KMS-11 (cell line): ENCODE measurements at regions not wholly inside any gene's neighbourhood (a gene's known extent, or its start where the extent isn't known, plus 50 kb on each side); places are given as distances from the start of the nearest gene placed in this dataset.

Source experiments
- H2AFZ ChIP-seq: fragments of 200-600 bp; sonication (generic); 2 replicates; pipeline ENCODE4 v1.6.1; 2016; ENCODE audit warnings: antibody characterized with exemption, mixed run types, low read depth
- H3K27ac ChIP-seq: fragments of 200-600 bp; sonication (generic); 2 replicates; pipeline ENCODE4 v1.6.1; 2016; ENCODE audit warnings: mild to moderate bottlenecking, mixed run types
- H3K27me3 ChIP-seq: fragments of 200-600 bp; sonication (generic); 2 replicates; pipeline ENCODE4 v1.6.1; 2017; ENCODE audit warnings: mild to moderate bottlenecking, low read depth, mixed run types, moderate library complexity; ENCODE audit not compliant: insufficient read depth
- H3K36me3 ChIP-seq: fragments of 200-600 bp; sonication (generic); 2 replicates; pipeline ENCODE4 v1.6.1; 2017; ENCODE audit warnings: mild to moderate bottlenecking, mixed run types; ENCODE audit not compliant: insufficient read depth
- H3K4me1 ChIP-seq: fragments of 200-600 bp; sonication (generic); 2 replicates; pipeline ENCODE4 v1.6.1; 2016; ENCODE audit warnings: mild to moderate bottlenecking, low read depth, mixed run types; ENCODE audit not compliant: poor library complexity, severe bottlenecking
- H3K4me2 ChIP-seq: fragments of 200-600 bp; sonication (generic); 2 replicates; pipeline ENCODE4 v1.7.0; 2016; ENCODE audit warnings: mild to moderate bottlenecking, mixed run types
- H3K4me3 ChIP-seq: fragments of 200-600 bp; sonication (generic); IDR thresholded peaks from 2 replicates; pipeline ENCODE4 v1.6.1; 2017; ENCODE audit warnings: low read depth, low read length, mixed read lengths; ENCODE audit not compliant: insufficient read depth
- H3K79me2 ChIP-seq: fragments of 200-600 bp; sonication (generic); 2 replicates; pipeline ENCODE4 v1.6.1; 2016; ENCODE audit warnings: low read depth, mixed run types; ENCODE audit not compliant: insufficient read depth
- H3K9ac ChIP-seq: fragments of 200-600 bp; sonication (generic); 2 replicates; pipeline ENCODE4 v1.6.1; 2016; ENCODE audit warnings: mild to moderate bottlenecking, mixed run types
- H4K20me1 ChIP-seq: fragments of 200-600 bp; sonication (generic); 2 replicates; pipeline ENCODE4 v1.6.1; 2016; ENCODE audit warnings: mild to moderate bottlenecking, mixed run types; ENCODE audit not compliant: insufficient read depth
- CTCF ChIP-seq: fragments of 200-600 bp; sonication (generic); conservative IDR thresholded peaks from 2 replicates; pipeline ENCODE4 v1.6.1; 2017; ENCODE audit warnings: low read depth, mild to moderate bottlenecking, antibody characterized with exemption, low read length, moderate library complexity, mixed read lengths

- Histone ChIP-seq H4K20me1 (no peaks in the 10 kb centered on the region), H3K27ac (no peak overlapping the region), H3K4me3 (no peak overlapping the region), H3K4me1 (no peaks in the 10 kb centered on the region), H2AFZ (no peak overlapping the region), H3K9ac (no peak overlapping the region), H3K36me3 (no peaks in the 10 kb centered on the region), H3K4me2 (no peak overlapping the region), H3K27me3 (no peaks in the 10 kb centered on the region), H3K79me2 (no peaks in the 10 kb centered on the region)
- no peak for TF ChIP-seq CTCF
Measured at GRCh38 chr1:166327886-166328285, 161.1 kb upstream of the FAM78B start.

- no peak overlapping the region for H3K9ac ChIP-seq
- no peaks in the 10 kb centered on the region for H3K27me3 ChIP-seq
- no peaks in the 10 kb centered on the region for H3K36me3 ChIP-seq
- no peak for TF ChIP-seq CTCF
- no peak overlapping the region for H3K27ac ChIP-seq
- no peaks in the 10 kb centered on the region for H4K20me1 ChIP-seq
- no peaks in the 10 kb centered on the region for H3K4me1 ChIP-seq
- no peaks in the 10 kb centered on the region for H3K79me2 ChIP-seq
- no peak overlapping the region for H2AFZ ChIP-seq
- H3K4me2 ChIP-seq: no peak overlapping the region
- H3K4me3 ChIP-seq: no peak overlapping the region
Measured at GRCh38 chr1:166328956-166329355, 162.2 kb upstream of the FAM78B start.

GRCh38 chr1:166330096-166330495 is 163.3 kb upstream of the FAM78B start:
- H3K9ac ChIP-seq: no peak overlapping the region
- no peaks in the 10 kb centered on the region for H3K79me2 ChIP-seq
- H3K4me1 ChIP-seq: no peaks in the 10 kb centered on the region
- H3K27me3 ChIP-seq: no peaks in the 10 kb centered on the region
- H3K36me3 ChIP-seq: no peaks in the 10 kb centered on the region
- no peak overlapping the region for H3K4me3 ChIP-seq
- no peak overlapping the region for H2AFZ ChIP-seq
- TF ChIP-seq CTCF: no peak
- no peak overlapping the region for H3K27ac ChIP-seq
- H4K20me1 ChIP-seq: no peaks in the 10 kb centered on the region
- H3K4me2 ChIP-seq: no peak overlapping the region

- no peaks in the 10 kb centered on the region for H3K4me1 ChIP-seq
- TF ChIP-seq CTCF: no peak
- H3K36me3 ChIP-seq: no peaks in the 10 kb centered on the region
- H4K20me1 ChIP-seq: no peaks in the 10 kb centered on the region
- H3K4me2 ChIP-seq: no peak overlapping the region
- no peak overlapping the region for H3K27ac ChIP-seq
- no peak overlapping the region for H3K4me3 ChIP-seq
- no peaks in the 10 kb centered on the region for H3K27me3 ChIP-seq
- H2AFZ ChIP-seq: no peak overlapping the region
- H3K9ac ChIP-seq: no peak overlapping the region
- no peaks in the 10 kb centered on the region for H3K79me2 ChIP-seq
Measured at GRCh38 chr1:166338105-166338504, 171.3 kb upstream of the FAM78B start.

DNA sequence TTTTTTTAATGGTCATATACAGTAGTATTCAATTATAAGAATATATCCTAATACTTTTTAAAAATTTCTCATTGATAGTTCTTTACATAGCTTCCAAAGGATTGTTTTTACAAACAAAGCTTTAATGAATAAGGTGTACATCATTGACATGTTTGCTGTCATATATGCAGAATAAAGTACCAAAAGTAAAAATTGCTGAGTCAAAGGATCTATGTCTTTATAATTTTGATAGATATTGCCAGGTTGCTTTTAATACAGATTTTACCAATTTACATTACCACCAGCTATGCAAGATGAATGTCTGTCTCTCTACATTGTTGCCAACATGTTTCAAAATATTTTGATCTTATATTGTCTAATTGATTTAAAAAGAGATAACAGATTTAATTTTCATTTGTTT is 173.9 kb upstream of the FAM78B start:
- H3K27ac ChIP-seq: no peak overlapping the region
- TF ChIP-seq CTCF: no peak

More for the DNA sequence above, 173.9 kb upstream of the FAM78B start:
- H3K4me2 ChIP-seq: no peak overlapping the region
- no peaks in the 10 kb centered on the region for H3K27me3 ChIP-seq
- H3K36me3 ChIP-seq: no peaks in the 10 kb centered on the region
- no peak overlapping the region for H2AFZ ChIP-seq
- no peaks in the 10 kb centered on the region for H4K20me1 ChIP-seq
- H3K79me2 ChIP-seq: no peaks in the 10 kb centered on the region
- no peak overlapping the region for H3K9ac ChIP-seq
- no peaks in the 10 kb centered on the region for H3K4me1 ChIP-seq
- no peak overlapping the region for H3K4me3 ChIP-seq
